HCT116 (cell line): ENCODE measurements at regions not wholly inside any gene's neighbourhood (a gene's known extent, or its start where the extent isn't known, plus 50 kb on each side); places are given as distances from the start of the nearest gene placed in this dataset.
"Not testable (repeated sequence)": the region's sequence is repeated elsewhere in the genome, so short reads cannot be mapped to it uniquely, and the experiment has no call there.

Experiments
- ATAC-seq: fragments of 200-7000 bp; cut with Tn5 transposase; 2 replicates; pipeline ENCODE4 v1.9.1; 2020; ENCODE audit warnings: mild to moderate bottlenecking, moderate library complexity
- BruUV-seq: library from RNA; stranded (reverse); fragments of 400-500 nt; replicated peaks from 2 replicates; lab custom pipeline; 2021; lab: Mats Ljungman, UMichigan
- CTCF ChIA-PET: fragments of 300-600 bp; sonication (Branson Sonifier 250); formaldehyde crosslinking; loops from one replicate; lab custom pipeline; 2021; ENCODE audit warnings: antibody characterized with exemption; lab: Charles Lee
- POLR2A ChIA-PET: fragments of 300-600, 350-600 bp; sonication (Branson Sonifier 250); formaldehyde crosslinking; loops from one replicate; lab custom pipeline; 2021; ENCODE audit warnings: antibody characterized with exemption; lab: Charles Lee
- RAD21 ChIA-PET, 2 experiments: fragments of 300-600 bp; sonication (Branson Sonifier 250); formaldehyde crosslinking; loops; one replicate each; lab custom pipeline; 2023; ENCODE audit warnings: low total read pairs in 2 of 2; ENCODE audit not compliant: uncharacterized antibody in 2 of 2, unreplicated experiment in 2 of 2, low non-redundant PET in 1 of 2; lab: Charles Lee
- DNase-seq: peaks from one replicate; pipeline ENCODE4 v3.0.0-alpha.2; 2010; ENCODE audit warnings: low read depth, low spot score
- H2AFZ ChIP-seq: fragments of 200-600 bp; shearing (Covaris generic), sonication (generic); 2 replicates; pipeline ENCODE4 v1.6.1; 2017; ENCODE audit warnings: low read depth, mixed run types, mixed read lengths, antibody characterized with exemption, low read length; ENCODE audit not compliant: poor library complexity, severe bottlenecking
- H3K27ac ChIP-seq: 2 replicates; pipeline ENCODE4 v1.5.1; 2012; ENCODE audit warnings: low read depth, low read length
- H3K27me3 ChIP-seq: fragments of 200-600 bp; sonication (generic); 2 replicates; pipeline ENCODE4 v1.6.1; 2016; ENCODE audit warnings: mixed run types, low read length, mixed read lengths; ENCODE audit not compliant: insufficient read depth
- H3K36me3 ChIP-seq, 2 experiments: fragments of 200-500 bp in 1 of 2; fragments of 200-600 bp in 1 of 2; sonication (Bioruptor generic) in 1 of 2; sonication (generic) in 1 of 2; 2 replicates each; pipeline versions ENCODE4 v1.5.1 to v1.6.1; 2014 to 2016; ENCODE audit warnings: low read length in 2 of 2, inconsistent platforms in 1 of 2, mixed read lengths in 1 of 2, mixed run types in 1 of 2; ENCODE audit not compliant: insufficient read depth in 2 of 2, control insufficient read depth in 1 of 2
- H3K4me1 ChIP-seq, 2 experiments: fragments of 200-600 bp in 1 of 2; sonication (generic) in 1 of 2; 2 replicates each; pipeline versions ENCODE4 v1.5.1 to v1.6.1; 2012 to 2017; ENCODE audit warnings: low read length in 2 of 2, inconsistent platforms in 1 of 2, mild to moderate bottlenecking in 1 of 2, mixed read lengths in 1 of 2, mixed run types in 1 of 2, moderate library complexity in 1 of 2; ENCODE audit not compliant: insufficient read depth in 2 of 2, control insufficient read depth in 1 of 2
- H3K4me2 ChIP-seq: fragments of 200-600 bp; sonication (generic); 2 replicates; pipeline ENCODE4 v1.6.1; 2017; ENCODE audit warnings: mixed run types, low read length, mixed read lengths
- H3K4me3 ChIP-seq, 2 experiments: fragments of 200-600 bp in 1 of 2; sonication (generic) in 1 of 2; replicated peaks in 1 of 2; 2 replicates each; pipeline ENCODE4 v1.5.1; 2011 to 2016; ENCODE audit warnings: low read length in 2 of 2, control low read depth in 1 of 2, low read depth in 1 of 2, mild to moderate bottlenecking in 1 of 2, mixed read lengths in 1 of 2, mixed run types in 1 of 2
- H3K79me2 ChIP-seq: fragments of 200-600 bp; sonication (generic); 2 replicates; pipeline ENCODE4 v1.6.1; 2017; ENCODE audit warnings: mild to moderate bottlenecking, mixed run types, low read length, moderate library complexity, mixed read lengths; ENCODE audit not compliant: insufficient read depth
- H3K9ac ChIP-seq: fragments of 200-600 bp; sonication (generic); 2 replicates; pipeline ENCODE4 v1.6.1; 2016; ENCODE audit warnings: low read length, mixed read lengths
- H3K9me2 ChIP-seq: fragments of 200-600 bp; sonication (generic), shearing (Covaris generic); 2 replicates; pipeline ENCODE4 v1.6.1; 2017; ENCODE audit warnings: mixed run types, mild to moderate bottlenecking, moderate library complexity; ENCODE audit not compliant: insufficient read depth
- H3K9me3 ChIP-seq, 2 experiments: fragments of 200-500 bp in 1 of 2; fragments of 200-600 bp in 1 of 2; sonication (Bioruptor generic) in 1 of 2; sonication (generic) in 1 of 2; 2 replicates each; pipeline ENCODE4 v1.6.1; 2014 to 2017; ENCODE audit warnings: low read length in 2 of 2, mixed read lengths in 2 of 2, inconsistent platforms in 1 of 2, low read depth in 1 of 2, mild to moderate bottlenecking in 1 of 2, mixed run types in 1 of 2, moderate library complexity in 1 of 2; ENCODE audit not compliant: control insufficient read depth in 1 of 2, insufficient read depth in 1 of 2
- H4K20me1 ChIP-seq: fragments of 200-600 bp; sonication (generic), shearing (Covaris generic); 2 replicates; pipeline ENCODE4 v1.6.1; 2017; ENCODE audit warnings: mixed run types, mild to moderate bottlenecking, moderate library complexity; ENCODE audit not compliant: insufficient read depth
- intact Hi-C: fragments of 100-400 bp; cut with micrococcal nuclease; formaldehyde crosslinking; loops from 2 replicates; pipeline ENCODE4 v1.10.0; 2022
- TF ChIP-seq, protein P1 (sequence below): IDR thresholded peaks from 2 replicates; pipeline ENCODE4 v1.6.1; 2012

DNA sequence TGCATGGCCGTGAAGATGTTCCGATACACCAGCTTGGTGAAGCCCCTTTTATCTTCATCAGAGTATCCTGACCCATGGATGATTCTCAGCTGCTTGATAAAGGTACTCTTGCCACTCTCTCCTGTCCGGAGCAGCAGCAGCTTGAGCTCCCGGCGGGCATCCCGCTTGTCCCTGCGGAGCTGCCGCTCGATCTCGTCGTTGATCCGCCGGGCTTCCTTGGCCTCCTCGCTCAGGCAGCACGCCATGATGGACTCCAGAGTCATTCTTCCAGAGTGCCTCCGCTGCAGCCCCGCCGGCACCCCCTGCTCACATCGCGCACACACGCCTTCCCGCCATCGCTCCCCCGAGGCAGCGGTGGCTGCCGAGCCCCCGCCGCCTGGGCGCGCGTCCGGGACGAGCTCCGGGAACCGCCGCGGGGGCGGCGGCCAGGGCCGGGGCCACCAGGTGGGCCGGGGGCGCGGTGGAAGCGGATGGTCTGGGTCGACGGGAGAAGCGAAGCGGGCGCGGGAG lies 51.3 kb upstream of the TUBA3D start:
- H3K9me2 ChIP-seq, BruUV-seq, POLR2A ChIA-PET, H4K20me1 ChIP-seq, H3K27ac ChIP-seq, CTCF ChIA-PET, H3K9me3 ChIP-seq, RAD21 ChIA-PET, H3K79me2 ChIP-seq, ATAC-seq, H3K4me3 ChIP-seq, intact Hi-C loops, H3K4me1 ChIP-seq, H3K4me2 ChIP-seq, H2AFZ ChIP-seq, DNase-seq, H3K9ac ChIP-seq, H3K36me3 ChIP-seq: not testable (repeated sequence)
- H3K27me3 ChIP-seq: peaks cover 23% of the 10 kb centered on the region

DNA sequence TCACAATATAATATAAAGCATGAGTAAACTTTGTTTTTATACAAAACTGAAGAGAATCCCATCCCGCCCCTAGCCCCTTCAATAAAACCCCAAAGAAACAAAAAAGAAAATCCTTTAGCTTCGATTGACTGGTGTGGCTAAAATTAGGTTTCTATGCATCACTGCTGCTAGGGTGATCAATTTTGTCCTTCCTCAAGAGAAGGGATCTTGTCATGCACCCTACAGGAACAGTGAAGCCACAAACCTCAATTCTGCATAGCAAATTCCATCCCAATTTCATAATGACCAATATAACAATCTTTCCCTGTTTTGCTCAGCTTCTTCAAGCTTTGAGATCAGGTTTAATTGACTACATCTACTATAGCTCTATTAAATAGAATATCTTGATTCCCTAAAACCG lies 55.2 kb upstream of the TUBA3D start:
- H3K9me3 ChIP-seq, H3K4me3 ChIP-seq, H3K27me3 ChIP-seq, ATAC-seq, H3K9me2 ChIP-seq, intact Hi-C loops, POLR2A ChIA-PET, RAD21 ChIA-PET, H3K36me3 ChIP-seq, H3K4me2 ChIP-seq, H3K4me1 ChIP-seq, BruUV-seq, H4K20me1 ChIP-seq, CTCF ChIA-PET, DNase-seq, H3K79me2 ChIP-seq, H3K9ac ChIP-seq, H3K27ac ChIP-seq, H2AFZ ChIP-seq: not testable (repeated sequence)

DNA sequence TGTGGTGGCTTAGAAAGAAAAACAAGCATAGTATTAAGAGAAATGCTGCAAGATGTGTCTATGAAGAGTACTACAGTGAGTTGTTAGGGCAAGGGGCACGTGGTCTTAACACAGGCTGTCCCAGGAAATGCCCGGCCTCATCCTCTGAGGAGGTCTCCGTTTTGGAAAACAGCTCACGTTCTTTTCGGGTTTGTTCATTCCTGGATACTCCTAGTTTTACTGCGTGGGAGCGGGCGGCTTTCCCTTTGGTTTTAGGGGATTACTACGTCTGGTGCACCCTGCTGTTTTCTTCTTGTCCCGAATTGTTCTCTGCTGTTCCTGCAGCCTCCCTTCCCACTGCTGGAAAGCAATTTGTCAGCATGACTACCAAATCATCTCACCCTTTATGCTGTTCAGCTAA lies 55.5 kb upstream of the RAB6D start:
- intact Hi-C loops: no loop called here
- no peaks in the 10 kb centered on the region for H3K4me1 ChIP-seq
- H3K9me3 ChIP-seq: no peaks in the 10 kb centered on the region
- no peak for ATAC-seq
- no peaks in the 10 kb centered on the region for H3K79me2 ChIP-seq
- TF ChIP-seq, protein P1, sequence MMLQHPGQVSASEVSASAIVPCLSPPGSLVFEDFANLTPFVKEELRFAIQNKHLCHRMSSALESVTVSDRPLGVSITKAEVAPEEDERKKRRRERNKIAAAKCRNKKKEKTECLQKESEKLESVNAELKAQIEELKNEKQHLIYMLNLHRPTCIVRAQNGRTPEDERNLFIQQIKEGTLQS: no peak
- no peaks in the 10 kb centered on the region for H4K20me1 ChIP-seq
- no peaks in the 10 kb centered on the region for H3K36me3 ChIP-seq
- ChIA-PET RAD21 (no interaction called here), POLR2A (no interaction called here), CTCF (no interaction called here)
- H3K9ac ChIP-seq: no peak overlapping the region
- DNase-seq: no peak
- no peak overlapping the region for H3K4me2 ChIP-seq
- no TSS peak for BruUV-seq
- H3K27me3 ChIP-seq: peaks cover 9% of the 10 kb centered on the region
- H2AFZ ChIP-seq: no peak overlapping the region
- no peaks in the 10 kb centered on the region for H3K9me2 ChIP-seq
- no peak overlapping the region for H3K4me3 ChIP-seq
- H3K27ac ChIP-seq: no peak overlapping the region
